ENCODE measurements at regions not wholly inside any gene's neighbourhood (a gene's known extent, or its start where the extent isn't known, plus 50 kb on each side); places are given as distances from the start of the nearest gene placed in this dataset.

- TF ChIP-seq CTCF (IDR thresholded peaks at IDR 0.05), result no peak
These were observed 82.3 kb upstream of the AGTR1 start for GRCh38 chr3:148615382-148615781.

GRCh38 chr3:148625095-148625736 is 72.5 kb upstream of the AGTR1 start:
- Histone ChIP-seq H3K4me2 (ENCODE audit: low read length) (no peak overlapping the region), H2AFZ (no peak overlapping the region), H3K79me2 (no peaks in the 10 kb centered on the region), H3K36me3 (ENCODE audit: control insufficient read depth, insufficient read depth, low read length) (no peaks in the 10 kb centered on the region), H3K4me1 (no peaks in the 10 kb centered on the region), H3K27ac (no peak overlapping the region), H3K27me3 (ENCODE audit: control insufficient read depth, insufficient read depth, low read length) (no peaks in the 10 kb centered on the region), H3K9ac (no peak overlapping the region), H3K9me3 (ENCODE audit: control insufficient read depth, low read length) (no peaks in the 10 kb centered on the region), H3K4me3 (ENCODE audit: low read depth, low read length) (no peak overlapping the region)
- no peak for TF ChIP-seq CTCF (IDR thresholded peaks at IDR 0.05)

More at GRCh38 chr3:148615382-148615781, 82.3 kb upstream of the AGTR1 start:
- H3K79me2 ChIP-seq, result no peaks in the 10 kb centered on the region
- H3K27me3 ChIP-seq (ENCODE audit: control insufficient read depth, insufficient read depth, low read length), result no peaks in the 10 kb centered on the region
- no peaks in the 10 kb centered on the region for H3K9me3 ChIP-seq (ENCODE audit: control insufficient read depth, low read length)
- H3K4me3 ChIP-seq (ENCODE audit: low read depth, low read length), result no peak overlapping the region
- no peak overlapping the region for H2AFZ ChIP-seq
- no peak overlapping the region for H3K27ac ChIP-seq
- no peaks in the 10 kb centered on the region for H3K36me3 ChIP-seq (ENCODE audit: control insufficient read depth, insufficient read depth, low read length)
- H3K9ac ChIP-seq, result no peak overlapping the region
- no peak overlapping the region for H3K4me2 ChIP-seq (ENCODE audit: low read length)
- no peaks in the 10 kb centered on the region for H3K4me1 ChIP-seq

- TF ChIP-seq CTCF (IDR thresholded peaks at IDR 0.05), result no peak
- Histone ChIP-seq H2AFZ (no peak overlapping the region), H3K9ac (no peak overlapping the region), H3K4me3 (ENCODE audit: low read depth, low read length) (no peak overlapping the region), H3K4me1 (no peaks in the 10 kb centered on the region), H3K4me2 (ENCODE audit: low read length) (no peak overlapping the region), H3K9me3 (ENCODE audit: control insufficient read depth, low read length) (no peaks in the 10 kb centered on the region), H3K36me3 (ENCODE audit: control insufficient read depth, insufficient read depth, low read length) (no peaks in the 10 kb centered on the region), H3K79me2 (no peaks in the 10 kb centered on the region), H3K27ac (no peak overlapping the region), H3K27me3 (ENCODE audit: control insufficient read depth, insufficient read depth, low read length) (no peaks in the 10 kb centered on the region)
These were observed 71.7 kb upstream of the AGTR1 start for GRCh38 chr3:148625991-148626390.

- H3K4me3 ChIP-seq (ENCODE audit: low read depth, low read length), result no peak overlapping the region
- H3K9me3 ChIP-seq (ENCODE audit: control insufficient read depth, low read length), result no peaks in the 10 kb centered on the region
- no peak overlapping the region for H3K27ac ChIP-seq
- no peaks in the 10 kb centered on the region for H3K4me1 ChIP-seq
- TF ChIP-seq CTCF (IDR thresholded peaks at IDR 0.05), result no peak
- no peaks in the 10 kb centered on the region for H3K36me3 ChIP-seq (ENCODE audit: control insufficient read depth, insufficient read depth, low read length)
- H3K9ac ChIP-seq, result no peak overlapping the region
- no peak overlapping the region for H2AFZ ChIP-seq
- H3K4me2 ChIP-seq (ENCODE audit: low read length), result no peak overlapping the region
- H3K27me3 ChIP-seq (ENCODE audit: control insufficient read depth, insufficient read depth, low read length), result no peaks in the 10 kb centered on the region
- H3K79me2 ChIP-seq, result no peaks in the 10 kb centered on the region
These were observed 68.7 kb upstream of the AGTR1 start for GRCh38 chr3:148629006-148629405.

Measured in parathyroid adenoma (tissue), 2 donors.